Activated CD8-positive, alpha-beta memory T cell treated with anti-CD3 and anti-CD28 coated beads for 36 hours (primary cell): ENCODE measurements at regions not wholly inside any gene's neighbourhood (a gene's known extent, or its start where the extent isn't known, plus 50 kb on each side); places are given as distances from the start of the nearest gene placed in this dataset.

Source experiments
- CTCF ChIA-PET: fragments of 350-600 bp; sonication (Branson Sonifier 250); formaldehyde crosslinking; loops from one replicate; lab custom pipeline; 2021; ENCODE audit warnings: antibody characterized with exemption; lab: Charles Lee
- POLR2A ChIA-PET: fragments of 350-600 bp; sonication (Branson Sonifier 250); formaldehyde crosslinking; loops from one replicate; lab custom pipeline; 2021; ENCODE audit warnings: antibody characterized with exemption; lab: Charles Lee

DNA sequence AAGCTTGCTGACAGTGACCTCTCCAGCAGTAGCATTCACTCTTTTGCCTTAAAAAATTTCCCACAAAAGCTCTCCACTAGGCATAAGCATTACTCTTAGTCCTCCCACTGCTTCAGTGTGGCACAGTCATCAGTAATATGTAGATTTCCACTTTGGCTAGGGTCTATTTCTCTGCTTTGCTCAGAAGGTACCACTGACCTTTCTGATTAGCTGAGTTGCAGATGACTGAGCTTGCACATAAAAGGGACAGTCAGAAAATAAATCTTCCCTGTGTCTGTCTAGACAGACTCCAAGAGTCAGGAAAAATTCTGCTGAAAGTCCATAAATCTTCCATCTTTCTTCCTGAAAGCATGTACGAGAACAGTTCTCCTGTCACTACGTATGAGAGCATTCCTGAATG lies 56.6 kb upstream of the APP start:
- POLR2A ChIA-PET: no interaction called here
- CTCF ChIA-PET: no interaction called here

DNA sequence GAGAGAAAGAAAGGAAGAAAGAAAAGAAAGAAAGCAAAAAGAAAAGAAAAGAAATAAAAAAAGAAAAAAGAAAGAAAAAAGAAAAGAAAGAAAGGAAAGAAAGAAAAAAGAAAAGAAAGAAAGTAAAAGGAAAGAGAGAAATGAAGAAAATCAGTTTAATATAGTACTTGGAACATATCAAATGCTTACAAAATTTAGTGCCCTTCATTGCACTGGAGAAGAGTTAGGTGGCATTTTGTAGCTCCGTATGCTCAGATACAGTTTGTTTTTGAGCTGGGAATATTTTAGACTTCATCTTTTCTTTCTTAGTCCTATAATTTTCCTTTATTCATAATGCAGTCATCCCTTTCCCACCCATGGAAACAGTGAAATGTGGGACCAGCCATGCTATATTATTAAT lies 56.2 kb upstream of the APP start:
- ChIA-PET POLR2A (no interaction called here), CTCF (no interaction called here)

DNA sequence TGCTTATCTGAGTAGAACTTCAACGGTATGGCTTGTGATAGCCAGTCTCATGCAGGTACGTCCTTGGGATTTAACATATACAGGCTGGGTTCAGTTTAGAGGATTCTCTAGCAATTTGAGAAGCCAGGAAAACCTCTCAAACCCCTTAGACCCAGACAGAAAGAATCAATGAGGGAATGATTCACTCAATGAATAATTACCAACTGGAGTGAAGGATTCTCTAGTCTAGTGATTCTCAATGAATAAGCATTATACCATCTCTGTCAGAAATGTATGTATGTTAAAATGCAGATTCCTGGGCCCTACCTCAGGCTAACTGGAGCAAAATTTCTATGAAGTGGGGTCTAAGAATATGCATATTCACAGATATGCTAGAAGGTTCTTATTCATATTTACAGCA lies 54.5 kb upstream of the APP start:
- ChIA-PET CTCF (no interaction called here), POLR2A (no interaction called here)

DNA sequence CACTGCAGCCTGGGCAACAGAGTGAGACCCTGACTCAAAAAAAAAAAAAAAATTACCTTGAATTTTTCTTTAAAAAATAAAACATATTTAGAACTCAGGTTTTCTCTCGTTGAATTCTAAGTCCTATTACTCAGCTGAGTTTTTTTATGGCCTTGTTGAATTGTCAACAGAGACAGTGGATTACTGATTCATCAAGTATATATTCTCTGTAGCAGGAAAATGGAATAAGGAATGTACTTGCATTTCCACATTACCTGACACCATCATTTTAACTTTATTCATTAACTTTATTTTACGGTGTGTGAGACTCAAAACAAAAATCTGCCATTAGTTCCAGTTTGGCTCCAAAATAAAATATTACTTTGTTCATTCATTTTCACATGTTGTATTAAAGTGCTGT lies 53.8 kb upstream of the APP start:
- CTCF ChIA-PET: no interaction called here
- POLR2A ChIA-PET: no interaction called here
